ENCODE measurements at regions not wholly inside any gene's neighbourhood (a gene's known extent, or its start where the extent isn't known, plus 50 kb on each side); places are given as distances from the start of the nearest gene placed in this dataset.

DNA sequence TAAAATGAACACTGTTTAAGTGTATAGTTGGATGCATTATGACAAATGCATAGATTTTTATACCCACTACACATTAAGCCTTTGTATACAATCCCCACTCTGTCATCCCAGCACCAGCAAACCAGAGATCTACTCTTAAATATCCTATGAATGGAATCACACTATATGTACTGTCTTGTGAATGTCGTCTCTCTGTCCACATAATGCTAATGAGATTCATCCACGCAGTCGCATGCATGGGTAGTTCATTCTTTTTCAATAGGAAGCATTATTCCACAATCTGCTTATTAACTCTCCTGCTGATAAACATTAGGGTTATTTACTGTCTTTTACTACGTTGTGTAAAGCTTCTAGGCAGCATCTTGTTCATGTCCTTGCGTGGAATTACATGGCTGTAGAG lies 892.3 kb downstream of the LTN1 start:
- H3K27me3 ChIP-seq = no peaks in the 10 kb centered on the region
- DNase-seq (ENCODE audit: extremely low spot score in 2 of 2) = no peak
- no peaks in the 10 kb centered on the region for H3K9me3 ChIP-seq
- intact Hi-C loops (cut with DNase I) = no loop called here
- TF ChIP-seq CTCF (IDR thresholded peaks at IDR 0.05) (no peak), POLR2AphosphoS5 (IDR thresholded peaks at IDR 0.05; ENCODE audit: insufficient read depth in 1 of 2, low read depth in 1 of 2) (no peak), POLR2A (IDR thresholded peaks at IDR 0.05) (no peak)
- no peaks in the 10 kb centered on the region for H3K36me3 ChIP-seq
- H3K27ac ChIP-seq = no peak overlapping the region
- no peak overlapping the region for H3K4me3 ChIP-seq
- H3K4me1 ChIP-seq = no peaks in the 10 kb centered on the region

GRCh38 chr21:28099001-28099705 lies 893.5 kb downstream of the LTN1 start:
- H3K27ac ChIP-seq = no peak overlapping the region
- DNase-seq (ENCODE audit: extremely low spot score in 2 of 2) = no peak
- intact Hi-C loops (cut with DNase I) = no loop called here
- no peaks in the 10 kb centered on the region for H3K9me3 ChIP-seq
- no peaks in the 10 kb centered on the region for H3K4me1 ChIP-seq
- TF ChIP-seq CTCF (IDR thresholded peaks at IDR 0.05) (no peak), POLR2A (IDR thresholded peaks at IDR 0.05) (no peak), POLR2AphosphoS5 (IDR thresholded peaks at IDR 0.05; ENCODE audit: insufficient read depth in 1 of 2, low read depth in 1 of 2) (no peak)
- no peaks in the 10 kb centered on the region for H3K36me3 ChIP-seq
- no peaks in the 10 kb centered on the region for H3K27me3 ChIP-seq
- H3K4me3 ChIP-seq = no peak overlapping the region

GRCh38 chr21:28091466-28091865 lies 901.2 kb downstream of the LTN1 start:
- H3K36me3 ChIP-seq = no peaks in the 10 kb centered on the region
- H3K4me1 ChIP-seq = no peaks in the 10 kb centered on the region
- intact Hi-C loops (cut with DNase I) = no loop called here
- no peaks in the 10 kb centered on the region for H3K9me3 ChIP-seq
- TF ChIP-seq CTCF (IDR thresholded peaks at IDR 0.05) (no peak), POLR2A (IDR thresholded peaks at IDR 0.05) (no peak), POLR2AphosphoS5 (IDR thresholded peaks at IDR 0.05; ENCODE audit: insufficient read depth in 1 of 2, low read depth in 1 of 2) (no peak)
- H3K27me3 ChIP-seq = no peaks in the 10 kb centered on the region
- no peak overlapping the region for H3K27ac ChIP-seq
- H3K4me3 ChIP-seq = no peak overlapping the region
- no peak for DNase-seq (ENCODE audit: extremely low spot score in 2 of 2)

DNA sequence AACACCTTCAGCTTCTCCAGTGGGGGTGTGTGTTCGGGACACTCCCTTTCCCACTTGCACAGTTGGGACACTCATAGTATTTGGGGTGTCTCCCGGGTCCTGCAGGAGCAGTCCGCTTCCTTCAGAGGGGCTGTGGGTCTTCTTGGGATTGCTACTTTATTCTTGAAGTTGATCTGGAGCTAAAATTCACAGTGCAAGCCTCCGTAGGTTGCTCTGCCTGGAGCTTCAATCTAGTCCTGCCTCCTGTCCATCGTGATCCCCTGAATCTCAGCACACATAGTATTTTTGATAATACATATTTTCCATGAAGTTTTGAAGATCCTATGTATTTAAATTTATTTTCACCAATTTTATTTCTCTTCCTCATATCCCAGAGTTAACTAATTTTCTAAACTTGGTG lies 902.1 kb downstream of the LTN1 start:
- no peak overlapping the region for H3K27ac ChIP-seq
- no peaks in the 10 kb centered on the region for H3K36me3 ChIP-seq
- no peaks in the 10 kb centered on the region for H3K4me1 ChIP-seq
- TF ChIP-seq CTCF (IDR thresholded peaks at IDR 0.05) = no peak
- no peak for TF ChIP-seq POLR2A (IDR thresholded peaks at IDR 0.05)
- TF ChIP-seq POLR2AphosphoS5 (IDR thresholded peaks at IDR 0.05; ENCODE audit: insufficient read depth in 1 of 2, low read depth in 1 of 2) = no peak
- DNase-seq (ENCODE audit: extremely low spot score in 2 of 2) = no peak
- H3K9me3 ChIP-seq = no peaks in the 10 kb centered on the region
- no peaks in the 10 kb centered on the region for H3K27me3 ChIP-seq
- intact Hi-C loops (cut with DNase I) = no loop called here
- no peak overlapping the region for H3K4me3 ChIP-seq

GRCh38 chr21:28089599-28090441 lies 902.9 kb downstream of the LTN1 start:
- no peak for TF ChIP-seq POLR2AphosphoS5 (IDR thresholded peaks at IDR 0.05; ENCODE audit: insufficient read depth in 1 of 2, low read depth in 1 of 2)
- no peak for TF ChIP-seq CTCF (IDR thresholded peaks at IDR 0.05)
- TF ChIP-seq POLR2A (IDR thresholded peaks at IDR 0.05) = no peak
- Histone ChIP-seq H3K4me1 (no peaks in the 10 kb centered on the region), H3K36me3 (no peaks in the 10 kb centered on the region), H3K9me3 (no peaks in the 10 kb centered on the region), H3K27me3 (no peaks in the 10 kb centered on the region), H3K4me3 (no peak overlapping the region), H3K27ac (no peak overlapping the region)
- DNase-seq (ENCODE audit: extremely low spot score in 2 of 2) = no peak
- intact Hi-C loops (cut with DNase I) = no loop called here

Data from vagina (tissue), 2 donors.